H1 (cell line): ENCODE measurements at regions not wholly inside any gene's neighbourhood (a gene's known extent, or its start where the extent isn't known, plus 50 kb on each side); places are given as distances from the start of the nearest gene placed in this dataset.

ENCODE experiments used
- BACH1 ChIP-seq: IDR thresholded peaks from 2 replicates; pipeline ENCODE4 v1.6.1; 2012; ENCODE audit warnings: low read length, improper control_type of control experiment
- CBX8 ChIP-seq: fragments of 300-800, 300-1000 bp; sonication (generic); IDR thresholded peaks from 2 replicates; pipeline ENCODE4 v1.7.1; 2016; ENCODE audit warnings: low read depth, low read length, borderline replicate concordance
- CHD7 ChIP-seq: fragments of 300-600 bp; sonication (generic); IDR thresholded peaks from 2 replicates; pipeline ENCODE4 v1.7.1; 2012; ENCODE audit warnings: low read length, moderate library complexity, mild to moderate bottlenecking, inconsistent platforms; ENCODE audit not compliant: insufficient replicate concordance
- FOSL1 ChIP-seq: IDR thresholded peaks from 2 replicates; pipeline ENCODE4 v1.6.1; 2011; ENCODE audit warnings: mild to moderate bottlenecking, low read depth, low read length, moderate library complexity; ENCODE audit not compliant: insufficient read depth
- KDM5A ChIP-seq: fragments of 200-600 bp; IDR thresholded peaks from 2 replicates; pipeline ENCODE4 v1.7.1; 2012; ENCODE audit warnings: mild to moderate bottlenecking, low read length, inconsistent platforms, mixed read lengths
- NANOG ChIP-seq: IDR thresholded peaks from 2 replicates; pipeline ENCODE4 v1.6.1; 2011; ENCODE audit warnings: low read length, low read depth, mild to moderate bottlenecking, inconsistent platforms; ENCODE audit not compliant: insufficient read depth, poor library complexity, severe bottlenecking
- TAF7 ChIP-seq: optimal IDR thresholded peaks from 2 replicates; pipeline ENCODE3; 2011; ENCODE audit warnings: low read depth, mild to moderate bottlenecking, inconsistent platforms, low read length, moderate library complexity, borderline replicate concordance
- USF2 ChIP-seq: IDR thresholded peaks from 2 replicates; pipeline ENCODE4 v1.6.1; 2011; ENCODE audit warnings: low read length, improper control_type of control experiment

- TF ChIP-seq CHD7 (no peak), FOSL1 (no peak), TAF7 (no peak), CBX8 (no peak), KDM5A (no peak), BACH1 (no peak), NANOG (no peak), USF2 (no peak)
These were observed 138.9 kb upstream of the HNRNPU start (continued) for GRCh38 chr1:245003246-245003645.
